Astrocyte (in vitro differentiated cells and primary cell): ENCODE measurements at regions not wholly inside any gene's neighbourhood (a gene's known extent, or its start where the extent isn't known, plus 50 kb on each side); places are given as distances from the start of the nearest gene placed in this dataset.

Experiments
- DNase-seq: peaks from one replicate; pipeline ENCODE4 v3.0.0-alpha.2; 2010; ENCODE audit warnings: low read depth
- FAIRE-seq: peaks from 2 replicates; lab custom pipeline; 2011; peaks lifted over from hg19 to GRCh38; lab: Jason Lieb, UNC
- H2AFZ ChIP-seq: 2 replicates; pipeline ENCODE4 v1.6.0; 2012; ENCODE audit warnings: low read depth, low read length, inconsistent platforms
- H3K27ac ChIP-seq: 2 replicates; pipeline ENCODE4 v1.5.1; 2011; ENCODE audit warnings: low read depth, low read length, inconsistent platforms
- H3K27me3 ChIP-seq: 2 replicates; pipeline ENCODE4 v1.6.0; 2011; ENCODE audit warnings: low read length, inconsistent platforms; ENCODE audit not compliant: insufficient read depth
- H3K36me3 ChIP-seq: 2 replicates; pipeline ENCODE4 v1.5.1; 2011; ENCODE audit warnings: low read length, inconsistent platforms; ENCODE audit not compliant: insufficient read depth
- H3K4me1 ChIP-seq: 2 replicates; pipeline ENCODE4 v1.5.1; 2011; ENCODE audit warnings: low read length, inconsistent platforms; ENCODE audit not compliant: insufficient read depth
- H3K4me2 ChIP-seq: 2 replicates; pipeline ENCODE4 v1.6.0; 2012; ENCODE audit warnings: low read length, inconsistent platforms
- H3K4me3 ChIP-seq: 2 replicates; pipeline ENCODE4 v1.5.1; 2011; ENCODE audit warnings: low read depth, mild to moderate bottlenecking, low read length, inconsistent platforms; ENCODE audit not compliant: insufficient read depth
- H3K79me2 ChIP-seq: 2 replicates; pipeline ENCODE4 v1.6.0; 2012; ENCODE audit warnings: mild to moderate bottlenecking, low read length, inconsistent platforms; ENCODE audit not compliant: insufficient read depth
- H3K9ac ChIP-seq: 2 replicates; pipeline ENCODE4 v1.6.0; 2012; ENCODE audit warnings: mild to moderate bottlenecking, low read length, inconsistent platforms
- H3K9me3 ChIP-seq: 2 replicates; pipeline ENCODE4 v1.5.1; 2012; ENCODE audit warnings: low read depth, mild to moderate bottlenecking, low read length, inconsistent platforms; ENCODE audit not compliant: insufficient read depth
- H4K20me1 ChIP-seq: 2 replicates; pipeline ENCODE4 v1.6.0; 2012; ENCODE audit warnings: low read length, inconsistent platforms; ENCODE audit not compliant: insufficient read depth
- H3K27ac Mint-ChIP-seq: one replicate; pipeline ENCODE4 v1.8.0; 2021; ENCODE audit warnings: mild to moderate bottlenecking, mixed read lengths; ENCODE audit not compliant: unreplicated experiment
- H3K27me3 Mint-ChIP-seq: one replicate; pipeline ENCODE4 v1.8.0; 2021; ENCODE audit warnings: low read depth, mixed read lengths; ENCODE audit not compliant: unreplicated experiment
- H3K36me3 Mint-ChIP-seq: one replicate; pipeline ENCODE4 v1.8.0; 2021; ENCODE audit warnings: low read depth, mixed read lengths; ENCODE audit not compliant: unreplicated experiment
- H3K4me1 Mint-ChIP-seq: one replicate; pipeline ENCODE4 v1.8.0; 2021; ENCODE audit warnings: low read depth, mixed read lengths; ENCODE audit not compliant: unreplicated experiment
- H3K4me3 Mint-ChIP-seq: one replicate; pipeline ENCODE4 v1.8.0; 2021; ENCODE audit warnings: mild to moderate bottlenecking, moderate library complexity, mixed read lengths; ENCODE audit not compliant: unreplicated experiment
- H3K9me3 Mint-ChIP-seq: one replicate; pipeline ENCODE4 v1.8.0; 2021; ENCODE audit warnings: mild to moderate bottlenecking, mixed read lengths; ENCODE audit not compliant: unreplicated experiment
- CTCF ChIP-seq: IDR thresholded peaks from 2 replicates; pipeline ENCODE4 v1.5.1; 2011; ENCODE audit warnings: low read depth, mild to moderate bottlenecking, inconsistent platforms, low read length, moderate library complexity; ENCODE audit not compliant: insufficient read depth
- EZH2 ChIP-seq: IDR thresholded peaks from 2 replicates; pipeline ENCODE4 v1.6.1; 2012; ENCODE audit warnings: mild to moderate bottlenecking, low read length, inconsistent platforms; ENCODE audit not compliant: insufficient read depth

GRCh38 chr12:45674181-45674977 is 55.1 kb upstream of the ARID2 start:
- H3K36me3 Mint-ChIP-seq: no peaks in the 10 kb centered on the region
- H3K4me3 Mint-ChIP-seq: no peak overlapping the region
- TF ChIP-seq CTCF (no peak), EZH2 (no peak)
- peak overlapping the region; percentile 1 for H3K27ac ChIP-seq
- FAIRE-seq (no peak), DNase-seq (peak; percentile 89)
- no peak overlapping the region for H3K9ac ChIP-seq
- no peaks in the 10 kb centered on the region for H3K9me3 Mint-ChIP-seq
- no peaks in the 10 kb centered on the region for H3K27me3 ChIP-seq
- H3K36me3 ChIP-seq: no peaks in the 10 kb centered on the region
- H2AFZ ChIP-seq: no peak overlapping the region
- peaks cover 8% of the 10 kb centered on the region for H3K4me1 ChIP-seq
- no peaks in the 10 kb centered on the region for H3K27me3 Mint-ChIP-seq
- H3K27ac Mint-ChIP-seq: no peak overlapping the region
- no peaks in the 10 kb centered on the region for H3K9me3 ChIP-seq
- no peaks in the 10 kb centered on the region for H4K20me1 ChIP-seq
- peak overlapping the region; percentile 21 for H3K4me3 ChIP-seq
- peak overlapping the region; percentile 50 for H3K4me2 ChIP-seq
- peaks cover 3% of the 10 kb centered on the region for H3K4me1 Mint-ChIP-seq
- H3K79me2 ChIP-seq: no peaks in the 10 kb centered on the region

- peaks cover 3% of the 10 kb centered on the region for H3K4me1 Mint-ChIP-seq
- H3K79me2 ChIP-seq: no peaks in the 10 kb centered on the region
- H3K9me3 ChIP-seq: no peaks in the 10 kb centered on the region
- DNase-seq (no peak), FAIRE-seq (no peak)
- no peak overlapping the region for H3K4me2 ChIP-seq
- no peaks in the 10 kb centered on the region for H3K36me3 ChIP-seq
- no peak overlapping the region for H3K27ac Mint-ChIP-seq
- no peak overlapping the region for H3K27ac ChIP-seq
- peaks cover 8% of the 10 kb centered on the region for H3K4me1 ChIP-seq
- no peaks in the 10 kb centered on the region for H3K9me3 Mint-ChIP-seq
- H4K20me1 ChIP-seq: no peaks in the 10 kb centered on the region
- H3K27me3 ChIP-seq: no peaks in the 10 kb centered on the region
- H3K9ac ChIP-seq: no peak overlapping the region
- no peaks in the 10 kb centered on the region for H3K36me3 Mint-ChIP-seq
- no peak overlapping the region for H3K4me3 Mint-ChIP-seq
- no peaks in the 10 kb centered on the region for H3K27me3 Mint-ChIP-seq
- no peak overlapping the region for H2AFZ ChIP-seq
- no peak overlapping the region for H3K4me3 ChIP-seq
- TF ChIP-seq EZH2 (no peak), CTCF (no peak)
Measured at GRCh38 chr12:45675534-45675933, 54.0 kb upstream of the ARID2 start.
